RWPE1 (cell line): ENCODE measurements at regions not wholly inside any gene's neighbourhood (a gene's known extent, or its start where the extent isn't known, plus 50 kb on each side); places are given as distances from the start of the nearest gene placed in this dataset.

Experiments
- CTCF ChIA-PET: fragments of 350-600 bp; sonication (Branson Sonifier 250); formaldehyde crosslinking; extraction: SDS; loops from one replicate; lab custom pipeline; 2021; lab: Yijun Ruan, JAX
- POLR2A ChIA-PET: fragments of 400-600 bp; formaldehyde crosslinking; extraction: SDS; loops from one replicate; lab custom pipeline; 2020; ENCODE audit warnings: antibody characterized with exemption; ENCODE audit not compliant: low non-redundant PET; lab: Yijun Ruan, JAX
- DNase-seq: peaks from one replicate; pipeline ENCODE4 v3.0.0; 2012; ENCODE audit warnings: low spot score
- H3K27ac ChIP-seq: fragments of 450-650 bp; 2 replicates; pipeline ENCODE4 v1.5.1; 2017
- TF ChIP-seq, protein P1 (sequence below): fragments of 450-650 bp; conservative IDR thresholded peaks from 2 replicates; pipeline ENCODE4 v1.5.1; 2017; ENCODE audit warnings: low read depth, mild to moderate bottlenecking

DNA sequence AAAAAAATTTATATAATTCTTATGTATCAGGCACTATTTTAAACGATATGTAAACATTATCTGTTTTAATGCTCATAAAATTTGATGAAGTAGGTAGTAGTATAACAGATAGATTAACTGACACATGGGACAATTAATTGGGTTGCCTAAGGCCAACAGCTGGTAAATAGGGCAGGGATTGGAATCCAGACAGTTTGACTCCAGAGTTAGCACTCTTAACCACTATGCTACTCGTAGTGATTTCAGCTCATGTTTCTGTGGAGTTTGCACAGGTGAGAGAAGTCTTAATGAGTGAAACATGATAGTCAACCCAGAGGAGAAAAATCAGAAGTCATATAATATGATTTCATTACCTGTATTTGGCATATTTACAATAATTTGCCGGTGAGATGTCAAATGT is 126.0 kb upstream of the WDFY3 start:
- H3K27ac ChIP-seq = no peak overlapping the region
- POLR2A ChIA-PET = no interaction called here
- CTCF ChIA-PET = interaction anchor here (0.9 to 1.0 kb wide), 2 partner anchors 8 to 655 kb away, joined by 3 to 5 read pairs; no protein-coding TSS in a partner anchor
- TF ChIP-seq, protein P1, sequence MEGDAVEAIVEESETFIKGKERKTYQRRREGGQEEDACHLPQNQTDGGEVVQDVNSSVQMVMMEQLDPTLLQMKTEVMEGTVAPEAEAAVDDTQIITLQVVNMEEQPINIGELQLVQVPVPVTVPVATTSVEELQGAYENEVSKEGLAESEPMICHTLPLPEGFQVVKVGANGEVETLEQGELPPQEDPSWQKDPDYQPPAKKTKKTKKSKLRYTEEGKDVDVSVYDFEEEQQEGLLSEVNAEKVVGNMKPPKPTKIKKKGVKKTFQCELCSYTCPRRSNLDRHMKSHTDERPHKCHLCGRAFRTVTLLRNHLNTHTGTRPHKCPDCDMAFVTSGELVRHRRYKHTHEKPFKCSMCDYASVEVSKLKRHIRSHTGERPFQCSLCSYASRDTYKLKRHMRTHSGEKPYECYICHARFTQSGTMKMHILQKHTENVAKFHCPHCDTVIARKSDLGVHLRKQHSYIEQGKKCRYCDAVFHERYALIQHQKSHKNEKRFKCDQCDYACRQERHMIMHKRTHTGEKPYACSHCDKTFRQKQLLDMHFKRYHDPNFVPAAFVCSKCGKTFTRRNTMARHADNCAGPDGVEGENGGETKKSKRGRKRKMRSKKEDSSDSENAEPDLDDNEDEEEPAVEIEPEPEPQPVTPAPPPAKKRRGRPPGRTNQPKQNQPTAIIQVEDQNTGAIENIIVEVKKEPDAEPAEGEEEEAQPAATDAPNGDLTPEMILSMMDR = no peak
- DNase-seq = no peak

DNA sequence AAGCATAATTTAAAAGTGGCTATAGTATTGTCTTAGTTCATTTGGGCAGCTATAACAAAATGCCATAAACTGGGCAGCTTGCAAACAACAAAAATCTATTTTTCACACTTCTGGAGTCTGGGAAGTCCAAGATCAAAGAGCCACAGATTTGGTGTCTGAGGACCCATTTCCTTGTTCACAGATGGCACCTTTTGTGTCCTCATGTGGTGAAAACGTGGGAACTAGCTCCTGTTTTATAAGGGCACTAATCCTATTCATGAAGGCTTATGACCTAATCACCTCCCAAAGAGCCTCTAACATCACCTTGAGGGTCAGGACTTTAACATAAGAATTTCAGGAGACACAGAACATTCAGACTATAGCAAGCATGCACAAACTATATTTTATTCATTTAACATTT is 126.5 kb upstream of the WDFY3 start:
- ChIA-PET CTCF (interaction anchor here (0.9 to 1.0 kb wide), 2 partner anchors 9 to 655 kb away, joined by 3 to 5 read pairs; no protein-coding TSS in a partner anchor), POLR2A (no interaction called here)
- no peak for DNase-seq
- TF ChIP-seq, protein P1 = no peak
- no peak overlapping the region for H3K27ac ChIP-seq

DNA sequence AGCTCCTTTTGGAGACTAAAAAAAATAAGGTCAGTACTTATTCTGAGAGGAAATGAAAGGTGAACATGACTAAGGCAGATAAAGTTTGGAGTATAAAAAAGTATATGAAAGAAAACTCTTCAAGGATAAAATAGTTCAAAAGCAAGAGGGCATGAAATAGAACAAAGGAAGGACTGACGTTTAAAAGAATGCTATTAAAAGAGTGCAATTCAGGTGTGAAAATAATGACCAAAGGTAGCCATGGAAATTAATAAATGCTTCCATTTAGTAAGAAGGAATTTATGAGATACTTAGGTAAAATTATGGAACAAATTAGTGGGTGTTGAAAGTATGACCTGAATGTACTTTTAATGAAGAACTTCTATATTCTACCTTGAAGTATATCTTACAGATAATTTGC is 128.2 kb upstream of the WDFY3 start:
- ChIA-PET CTCF (no interaction called here), POLR2A (no interaction called here)
- DNase-seq = no peak
- no peak overlapping the region for H3K27ac ChIP-seq
- TF ChIP-seq, protein P1 = no peak

DNA sequence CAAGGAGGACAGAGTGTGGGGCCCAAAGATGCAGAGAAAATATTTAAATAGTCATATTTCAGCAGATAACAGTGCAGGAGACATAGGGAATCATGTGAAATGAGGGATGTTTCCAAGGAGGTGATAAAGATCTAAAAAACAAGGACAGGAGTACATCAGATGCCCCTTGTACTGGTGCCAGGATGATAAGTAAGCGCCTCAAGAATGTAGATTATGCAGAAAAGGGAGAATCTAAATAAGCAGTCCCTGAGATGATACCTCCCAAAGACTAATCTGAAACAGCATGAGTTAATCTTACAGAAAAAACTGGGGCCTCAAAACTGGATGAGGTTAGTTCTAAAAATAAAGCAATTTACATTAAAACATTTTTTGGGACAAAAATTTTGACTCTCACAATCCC is 136.1 kb upstream of the WDFY3 start:
- CTCF ChIA-PET = no interaction called here
- DNase-seq = no peak
- POLR2A ChIA-PET = no interaction called here
- H3K27ac ChIP-seq = no peak overlapping the region
- TF ChIP-seq, protein P1 = no peak

DNA sequence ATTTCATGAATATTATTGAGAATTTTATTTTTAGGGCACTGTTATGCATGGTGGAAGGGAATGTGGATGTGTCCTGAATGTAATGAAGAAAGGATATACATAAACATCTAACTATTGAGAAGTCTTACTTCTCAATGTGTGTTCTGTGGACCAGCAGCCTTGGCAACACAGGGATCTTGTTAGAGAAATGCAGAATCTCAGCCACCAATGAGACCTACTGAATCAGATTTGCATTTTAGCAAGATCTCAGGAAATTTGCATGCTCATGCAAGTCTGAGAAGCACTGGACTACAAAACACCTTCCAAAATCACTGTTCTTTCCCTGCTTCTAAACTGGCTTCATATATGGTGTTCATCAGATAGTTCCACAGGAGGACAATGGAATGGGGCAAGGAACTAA is 139.7 kb upstream of the WDFY3 start:
- ChIA-PET CTCF (no interaction called here), POLR2A (no interaction called here)
- no peak overlapping the region for H3K27ac ChIP-seq
- TF ChIP-seq, protein P1 = no peak
- DNase-seq = no peak

DNA sequence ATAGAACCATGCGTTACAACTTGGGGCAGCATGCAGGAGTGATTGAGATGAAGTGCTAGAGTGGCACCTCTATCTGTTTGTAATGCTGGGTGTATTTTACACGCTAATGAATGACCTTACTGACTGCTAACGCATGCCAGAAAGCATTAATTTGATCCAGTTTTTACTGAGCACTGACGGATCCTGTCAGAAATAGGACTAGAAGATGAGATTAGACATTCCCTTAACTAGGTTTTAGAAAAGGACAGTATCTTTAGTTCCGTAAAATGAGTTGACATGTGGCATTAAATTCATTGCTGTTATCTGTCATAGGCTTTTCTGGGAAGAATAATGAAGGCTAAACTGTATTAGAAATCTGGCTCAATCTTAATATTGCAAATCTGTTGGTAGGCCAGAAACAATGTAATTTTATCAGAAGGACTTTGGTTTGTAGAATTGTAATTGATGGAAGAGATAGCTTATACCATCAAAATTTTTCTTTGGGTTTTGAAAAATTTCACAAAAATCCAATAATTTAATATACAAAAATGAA is 140.4 kb upstream of the WDFY3 start:
- CTCF ChIA-PET = interaction anchor here (0.5 kb wide), 1 partner anchor 20 kb away, joined by 4 read pairs; no protein-coding TSS in a partner anchor

More for the DNA sequence above, 140.4 kb upstream of the WDFY3 start:
- no peak for DNase-seq
- POLR2A ChIA-PET = no interaction called here
- TF ChIP-seq, protein P1 = no peak
- no peak overlapping the region for H3K27ac ChIP-seq
